NCI-H1105 treated with DMSO at 0.1 percent for 48 hours (cell line): ENCODE measurements at regions not wholly inside any gene's neighbourhood (a gene's known extent, or its start where the extent isn't known, plus 50 kb on each side); places are given as distances from the start of the nearest gene placed in this dataset.
"Not testable (repeated sequence)": the region's sequence is repeated elsewhere in the genome, so short reads cannot be mapped to it uniquely, and the experiment has no call there.

Source experiments
- DNase-seq: peaks from one replicate; lab custom pipeline; 2025; lab: John Stamatoyannopoulos, UW

- no peak for DNase-seq
Measured at GRCh38 chr9:589723-590122, 251.8 kb upstream of the DMRT1 start.

GRCh38 chr9:591292-591691 is 250.2 kb upstream of the DMRT1 start:
- no peak for DNase-seq

- DNase-seq = no peak
Measured at GRCh38 chr9:592225-592624, 249.3 kb upstream of the DMRT1 start.

GRCh38 chr9:592733-593132 is 248.8 kb upstream of the DMRT1 start:
- no peak for DNase-seq

GRCh38 chr9:593809-594208 is 247.7 kb upstream of the DMRT1 start:
- DNase-seq = no peak

- DNase-seq = no peak
Measured at GRCh38 chr9:596703-597102, 244.8 kb upstream of the DMRT1 start.

GRCh38 chr9:600006-600405 is 241.5 kb upstream of the DMRT1 start:
- DNase-seq = no peak

GRCh38 chr9:602716-603115 is 238.8 kb upstream of the DMRT1 start:
- DNase-seq = no peak

GRCh38 chr9:603126-603525 is 238.4 kb upstream of the DMRT1 start:
- no peak for DNase-seq

GRCh38 chr9:607417-607816 is 234.1 kb upstream of the DMRT1 start:
- DNase-seq = no peak

- peak; percentile 69 for DNase-seq
Measured at GRCh38 chr9:613771-614347, 227.6 kb upstream of the DMRT1 start.

GRCh38 chr9:614431-614830 is 227.1 kb upstream of the DMRT1 start:
- no peak for DNase-seq

GRCh38 chr9:615756-616155 is 225.7 kb upstream of the DMRT1 start:
- no peak for DNase-seq

GRCh38 chr9:616694-617093 is 224.8 kb upstream of the DMRT1 start:
- DNase-seq = no peak

- DNase-seq = no peak
Measured at GRCh38 chr9:617445-618085, 223.9 kb upstream of the DMRT1 start.

- no peak for DNase-seq
Measured at GRCh38 chr9:618478-618877, 223.0 kb upstream of the DMRT1 start.

GRCh38 chr9:621201-621855 is 220.2 kb upstream of the DMRT1 start:
- DNase-seq = no peak

GRCh38 chr9:624935-625500 is 216.5 kb upstream of the DMRT1 start:
- no peak for DNase-seq

- DNase-seq = no peak
Measured at GRCh38 chr9:625613-626012, 215.9 kb upstream of the DMRT1 start.

- not testable (repeated sequence) for DNase-seq
Measured at GRCh38 chr9:626114-626513, 215.4 kb upstream of the DMRT1 start.

- no peak for DNase-seq
Measured at GRCh38 chr9:626596-626995, 214.9 kb upstream of the DMRT1 start.

GRCh38 chr9:627336-627970 is 214.0 kb upstream of the DMRT1 start:
- DNase-seq = no peak

GRCh38 chr9:629146-629545 is 212.4 kb upstream of the DMRT1 start:
- no peak for DNase-seq
